Neural cell (in vitro differentiated cells): ENCODE measurements at regions not wholly inside any gene's neighbourhood (a gene's known extent, or its start where the extent isn't known, plus 50 kb on each side); places are given as distances from the start of the nearest gene placed in this dataset.
A peak's percentile ranks its signal among the peaks of the same experiment; 100 is the strongest.

Source experiments
- H2AFZ ChIP-seq: fragments of 200-600, 300-800 bp; sonication (generic), shearing (Covaris generic); 2 replicates; pipeline ENCODE4 v1.6.0; 2014; ENCODE audit warnings: low read depth, mild to moderate bottlenecking, antibody characterized with exemption, low read length, moderate library complexity
- H3F3A ChIP-seq: fragments of 200-600 bp; shearing (Covaris generic); 2 replicates; pipeline ENCODE4 v1.6.1; 2016; ENCODE audit warnings: mild to moderate bottlenecking, moderate library complexity, mixed read lengths, antibody characterized with exemption, low read length; ENCODE audit not compliant: insufficient read depth, poor library complexity, severe bottlenecking
- H3K27ac ChIP-seq: fragments of 200-600, 300-800 bp; sonication (generic), shearing (Covaris generic); 2 replicates; pipeline ENCODE4 v1.5.1; 2014; ENCODE audit warnings: mild to moderate bottlenecking, low read length, moderate library complexity
- H3K27me3 ChIP-seq: fragments of 300-800, 200-600 bp; sonication (generic), shearing (Covaris generic); 2 replicates; pipeline ENCODE4 v1.6.0; 2014; ENCODE audit warnings: mild to moderate bottlenecking, low read depth, low read length, moderate library complexity; ENCODE audit not compliant: insufficient read depth
- H3K36me3 ChIP-seq: fragments of 300-800, 200-600 bp; sonication (generic), shearing (Covaris generic); 2 replicates; pipeline ENCODE4 v1.5.1; 2014; ENCODE audit warnings: mild to moderate bottlenecking, antibody characterized with exemption, low read length, moderate library complexity; ENCODE audit not compliant: insufficient read depth
- H3K4me2 ChIP-seq: fragments of 300-800, 200-600 bp; sonication (generic), shearing (Covaris generic); 2 replicates; pipeline ENCODE4 v1.6.0; 2014; ENCODE audit warnings: mild to moderate bottlenecking, low read length
- H3K4me3 ChIP-seq: fragments of 300-800, 200-600 bp; sonication (generic), shearing (Covaris generic); 2 replicates; pipeline ENCODE4 v1.5.1; 2014; ENCODE audit warnings: mild to moderate bottlenecking, low read length, moderate library complexity
- H3K79me2 ChIP-seq: fragments of 200-600 bp; shearing (Covaris generic); replicated peaks from 2 replicates; pipeline ENCODE4 v1.6.0; 2014; ENCODE audit warnings: mild to moderate bottlenecking, low read length, moderate library complexity; ENCODE audit not compliant: insufficient read depth
- H3K9ac ChIP-seq: fragments of 300-800, 200-600 bp; sonication (generic), shearing (Covaris generic); 2 replicates; pipeline ENCODE4 v1.6.1; 2016; ENCODE audit warnings: mild to moderate bottlenecking, low read length, mixed read lengths
- H3K9me2 ChIP-seq: fragments of 200-600 bp; shearing (Covaris generic); 2 replicates; pipeline ENCODE4 v1.6.1; 2016; ENCODE audit warnings: mild to moderate bottlenecking, low read length, mixed read lengths; ENCODE audit not compliant: insufficient read depth
- H3K9me3 ChIP-seq: fragments of 200-600, 300-800 bp; sonication (generic), shearing (Covaris generic); 2 replicates; pipeline ENCODE4 v1.6.1; 2016; ENCODE audit warnings: mild to moderate bottlenecking, mixed run types, low read length, moderate library complexity, mixed read lengths
- H4K20me1 ChIP-seq: fragments of 200-600 bp; shearing (Covaris generic); 2 replicates; pipeline ENCODE4 v1.6.1; 2016; ENCODE audit warnings: mild to moderate bottlenecking, mixed run types; ENCODE audit not compliant: insufficient read depth
- EZH2 ChIP-seq: fragments of 200-600, 300-800 bp; shearing (Covaris generic), sonication (generic); IDR thresholded peaks from 2 replicates; pipeline ENCODE4 v1.6.1; 2014; ENCODE audit warnings: antibody characterized with exemption, low read length, borderline replicate concordance, mild to moderate bottlenecking; ENCODE audit not compliant: insufficient read depth, poor library complexity, severe bottlenecking
- MXI1 ChIP-seq: fragments of 450-650 bp; conservative IDR thresholded peaks from 2 replicates; pipeline ENCODE4 v1.6.1; 2014; ENCODE audit warnings: antibody characterized with exemption, mild to moderate bottlenecking; ENCODE audit not compliant: poor library complexity, severe bottlenecking
- POLR2AphosphoS5 ChIP-seq: IDR thresholded peaks from 2 replicates; pipeline ENCODE4 v1.6.1; 2012
- RAD21 ChIP-seq: fragments of 450-650 bp; conservative IDR thresholded peaks from 2 replicates; pipeline ENCODE4 v1.6.1; 2014; ENCODE audit warnings: antibody characterized with exemption, mild to moderate bottlenecking, moderate library complexity
- SMC3 ChIP-seq: fragments of 450-650 bp; conservative IDR thresholded peaks from 2 replicates; pipeline ENCODE4 v1.6.1; 2014; ENCODE audit warnings: antibody characterized with exemption, mild to moderate bottlenecking, moderate library complexity; ENCODE audit not compliant: poor library complexity
- TAF1 ChIP-seq: IDR thresholded peaks from 2 replicates; pipeline ENCODE4 v1.6.1; 2012; ENCODE audit warnings: low read depth
- TF ChIP-seq, protein P1 (sequence below): fragments of 450-650 bp; IDR thresholded peaks from 2 replicates; pipeline ENCODE4 v1.5.1; 2014; ENCODE audit warnings: antibody characterized with exemption, mild to moderate bottlenecking, moderate library complexity; ENCODE audit not compliant: poor library complexity, severe bottlenecking
- TF ChIP-seq, protein P2 (sequence below): IDR thresholded peaks from 2 replicates; pipeline ENCODE4 v1.6.1; 2012; ENCODE audit warnings: borderline replicate concordance

DNA sequence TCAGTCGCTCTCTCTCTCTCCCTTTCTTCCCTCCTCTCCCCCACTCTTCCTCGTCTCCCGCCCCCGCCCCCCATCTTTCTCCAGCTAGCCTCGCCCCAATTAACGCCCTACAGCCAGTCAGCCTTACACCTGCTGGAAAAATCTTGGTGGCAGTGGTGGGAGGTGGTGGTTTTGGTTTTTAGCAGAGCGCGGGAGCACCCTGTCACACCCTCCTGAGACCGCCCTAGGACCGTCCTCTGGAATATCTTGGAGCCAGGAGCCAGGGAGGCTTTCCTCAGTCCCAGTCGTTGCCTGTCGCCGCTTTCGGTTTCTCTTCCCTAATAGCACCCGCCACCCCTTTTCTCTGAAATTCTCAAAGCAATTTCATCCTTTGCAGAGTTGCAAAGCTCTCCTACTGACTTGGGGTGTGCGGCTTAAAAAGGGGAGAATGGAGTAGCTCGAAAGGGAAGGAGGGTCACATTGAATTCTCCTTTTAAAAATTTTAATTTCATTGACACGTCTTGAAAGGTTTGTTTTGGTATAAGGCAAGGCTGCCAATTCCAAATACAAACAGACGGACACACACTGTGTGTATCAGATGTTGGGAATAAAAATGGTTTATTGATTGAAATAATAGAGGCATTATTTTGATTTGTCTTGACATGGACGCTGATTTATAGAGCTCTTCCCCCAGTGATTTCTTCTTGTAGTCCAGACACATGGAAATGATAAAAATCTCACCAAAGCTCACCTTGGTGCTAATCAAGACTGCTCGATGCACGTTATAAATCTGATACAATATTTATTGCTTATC is 301.3 kb downstream of the PARP8 start:
- Histone ChIP-seq H3F3A (no peaks in the 10 kb centered on the region), H3K9ac (peak overlapping the region; percentile 68), H3K4me2 (peak overlapping the region; percentile 81), H3K27ac (peak overlapping the region; percentile 78), H3K79me2 (peaks cover 37% of the 10 kb centered on the region), H3K9me3 (no peaks in the 10 kb centered on the region), H3K9me2 (no peaks in the 10 kb centered on the region), H2AFZ (no peak overlapping the region), H3K27me3 (peaks cover 12% of the 10 kb centered on the region), H4K20me1 (no peaks in the 10 kb centered on the region), H3K36me3 (no peaks in the 10 kb centered on the region), H3K4me3 (peak overlapping the region; percentile 66)
- TF ChIP-seq TAF1 (no peak), MXI1 (no peak), EZH2 (no peak), POLR2AphosphoS5 (peak; percentile 17), SMC3 (no peak)
- TF ChIP-seq, protein P1, sequence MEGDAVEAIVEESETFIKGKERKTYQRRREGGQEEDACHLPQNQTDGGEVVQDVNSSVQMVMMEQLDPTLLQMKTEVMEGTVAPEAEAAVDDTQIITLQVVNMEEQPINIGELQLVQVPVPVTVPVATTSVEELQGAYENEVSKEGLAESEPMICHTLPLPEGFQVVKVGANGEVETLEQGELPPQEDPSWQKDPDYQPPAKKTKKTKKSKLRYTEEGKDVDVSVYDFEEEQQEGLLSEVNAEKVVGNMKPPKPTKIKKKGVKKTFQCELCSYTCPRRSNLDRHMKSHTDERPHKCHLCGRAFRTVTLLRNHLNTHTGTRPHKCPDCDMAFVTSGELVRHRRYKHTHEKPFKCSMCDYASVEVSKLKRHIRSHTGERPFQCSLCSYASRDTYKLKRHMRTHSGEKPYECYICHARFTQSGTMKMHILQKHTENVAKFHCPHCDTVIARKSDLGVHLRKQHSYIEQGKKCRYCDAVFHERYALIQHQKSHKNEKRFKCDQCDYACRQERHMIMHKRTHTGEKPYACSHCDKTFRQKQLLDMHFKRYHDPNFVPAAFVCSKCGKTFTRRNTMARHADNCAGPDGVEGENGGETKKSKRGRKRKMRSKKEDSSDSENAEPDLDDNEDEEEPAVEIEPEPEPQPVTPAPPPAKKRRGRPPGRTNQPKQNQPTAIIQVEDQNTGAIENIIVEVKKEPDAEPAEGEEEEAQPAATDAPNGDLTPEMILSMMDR: no peak
- TF ChIP-seq, protein P2, sequence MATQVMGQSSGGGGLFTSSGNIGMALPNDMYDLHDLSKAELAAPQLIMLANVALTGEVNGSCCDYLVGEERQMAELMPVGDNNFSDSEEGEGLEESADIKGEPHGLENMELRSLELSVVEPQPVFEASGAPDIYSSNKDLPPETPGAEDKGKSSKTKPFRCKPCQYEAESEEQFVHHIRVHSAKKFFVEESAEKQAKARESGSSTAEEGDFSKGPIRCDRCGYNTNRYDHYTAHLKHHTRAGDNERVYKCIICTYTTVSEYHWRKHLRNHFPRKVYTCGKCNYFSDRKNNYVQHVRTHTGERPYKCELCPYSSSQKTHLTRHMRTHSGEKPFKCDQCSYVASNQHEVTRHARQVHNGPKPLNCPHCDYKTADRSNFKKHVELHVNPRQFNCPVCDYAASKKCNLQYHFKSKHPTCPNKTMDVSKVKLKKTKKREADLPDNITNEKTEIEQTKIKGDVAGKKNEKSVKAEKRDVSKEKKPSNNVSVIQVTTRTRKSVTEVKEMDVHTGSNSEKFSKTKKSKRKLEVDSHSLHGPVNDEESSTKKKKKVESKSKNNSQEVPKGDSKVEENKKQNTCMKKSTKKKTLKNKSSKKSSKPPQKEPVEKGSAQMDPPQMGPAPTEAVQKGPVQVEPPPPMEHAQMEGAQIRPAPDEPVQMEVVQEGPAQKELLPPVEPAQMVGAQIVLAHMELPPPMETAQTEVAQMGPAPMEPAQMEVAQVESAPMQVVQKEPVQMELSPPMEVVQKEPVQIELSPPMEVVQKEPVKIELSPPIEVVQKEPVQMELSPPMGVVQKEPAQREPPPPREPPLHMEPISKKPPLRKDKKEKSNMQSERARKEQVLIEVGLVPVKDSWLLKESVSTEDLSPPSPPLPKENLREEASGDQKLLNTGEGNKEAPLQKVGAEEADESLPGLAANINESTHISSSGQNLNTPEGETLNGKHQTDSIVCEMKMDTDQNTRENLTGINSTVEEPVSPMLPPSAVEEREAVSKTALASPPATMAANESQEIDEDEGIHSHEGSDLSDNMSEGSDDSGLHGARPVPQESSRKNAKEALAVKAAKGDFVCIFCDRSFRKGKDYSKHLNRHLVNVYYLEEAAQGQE: peak; percentile 80

DNA sequence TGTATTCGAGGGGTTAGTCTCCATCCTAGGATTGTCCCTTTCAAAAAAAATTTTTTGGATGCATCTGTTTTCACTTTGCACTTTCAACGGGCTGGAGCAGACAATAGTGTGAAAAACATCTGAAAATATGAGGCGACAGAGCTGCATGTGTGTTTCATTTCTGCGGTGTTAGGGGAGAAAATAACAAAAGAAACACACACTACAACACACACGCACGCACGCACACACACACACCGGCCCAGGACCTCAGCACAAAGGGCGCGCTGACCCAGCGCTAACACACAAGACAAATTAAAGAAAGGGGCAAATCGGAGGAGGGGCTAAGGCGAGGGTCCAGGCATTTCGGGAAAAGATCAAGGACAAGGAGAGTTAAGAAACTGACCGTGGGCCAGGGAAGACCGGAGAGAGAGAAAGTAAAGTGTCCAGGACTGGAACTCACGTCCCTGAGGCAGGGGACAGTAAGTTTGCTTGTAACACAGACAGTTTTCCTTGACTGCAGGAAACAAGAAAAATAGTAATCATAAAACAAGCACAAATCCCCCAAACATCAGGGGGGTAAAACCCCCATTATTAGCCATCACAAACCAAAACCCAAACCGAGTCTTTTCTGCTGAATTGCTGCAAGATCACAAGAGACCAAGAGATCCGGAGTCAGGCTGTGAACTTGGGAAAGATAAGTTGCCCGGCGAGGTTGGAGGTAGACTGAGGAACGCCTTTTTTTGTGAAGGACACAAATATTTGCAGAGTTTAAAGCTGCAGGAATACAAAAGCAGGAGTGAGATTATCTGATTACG is 302.1 kb downstream of the PARP8 start:
- Histone ChIP-seq H3K4me2 (peak overlapping the region; percentile 81), H3K9me2 (no peaks in the 10 kb centered on the region), H4K20me1 (no peaks in the 10 kb centered on the region), H3K9me3 (no peaks in the 10 kb centered on the region), H2AFZ (no peak overlapping the region), H3K79me2 (peaks cover 37% of the 10 kb centered on the region), H3K36me3 (no peaks in the 10 kb centered on the region), H3F3A (no peaks in the 10 kb centered on the region), H3K9ac (peak overlapping the region; percentile 68), H3K27me3 (peaks cover 12% of the 10 kb centered on the region), H3K4me3 (peak overlapping the region; percentile 66), H3K27ac (peak overlapping the region; percentile 78)
- TF ChIP-seq, protein P1: no peak
- TF ChIP-seq RAD21: no peak
- no peak for TF ChIP-seq MXI1
- TF ChIP-seq, protein P2: no peak
